Stimulated activated CD8-positive, alpha-beta memory T cell treated with anti-CD3 and anti-CD28 coated beads, Interleukin-15, amount 100 ng/mL, for 1 hour (primary cell): ENCODE measurements at regions not wholly inside any gene's neighbourhood (a gene's known extent, or its start where the extent isn't known, plus 50 kb on each side); places are given as distances from the start of the nearest gene placed in this dataset.
"Not testable (repeated sequence)": the region's sequence is repeated elsewhere in the genome, so short reads cannot be mapped to it uniquely, and the experiment has no call there.

Experiments
- DNase-seq: peaks from one replicate; pipeline ENCODE4 v3.0.0-alpha.2; 2020; ENCODE audit warnings: low read depth

GRCh38 chr3:15903759-15904720 lies 106.3 kb upstream of the ANKRD28 start:
- no peak for DNase-seq

- no peak for DNase-seq
Observed at GRCh38 chr3:15905041-15905440, 107.3 kb upstream of the ANKRD28 start.

GRCh38 chr3:15907403-15907802 lies 109.6 kb upstream of the ANKRD28 start:
- DNase-seq = not testable (repeated sequence)

GRCh38 chr3:15918988-15919387 lies 121.2 kb upstream of the ANKRD28 start:
- DNase-seq = no peak

GRCh38 chr3:15919971-15920370 lies 122.2 kb upstream of the ANKRD28 start:
- DNase-seq = no peak

- DNase-seq = no peak
Observed at GRCh38 chr3:15923640-15924405, 126.0 kb upstream of the ANKRD28 start.

- DNase-seq = no peak
Observed at GRCh38 chr3:15924914-15925313, 127.1 kb upstream of the ANKRD28 start.

GRCh38 chr3:15926871-15927270 lies 129.1 kb upstream of the ANKRD28 start:
- DNase-seq = no peak

GRCh38 chr3:15927969-15928368 lies 130.2 kb upstream of the ANKRD28 start:
- no peak for DNase-seq

- DNase-seq = no peak
Observed at GRCh38 chr3:15929944-15930571, 132.3 kb upstream of the ANKRD28 start.

- no peak for DNase-seq
Observed at GRCh38 chr3:15932348-15933300, 134.8 kb upstream of the ANKRD28 start.

GRCh38 chr3:15933439-15934139 lies 135.8 kb upstream of the ANKRD28 start:
- DNase-seq = no peak

GRCh38 chr3:15934389-15935195 lies 136.8 kb upstream of the ANKRD28 start:
- DNase-seq = no peak

- DNase-seq = no peak
Observed at GRCh38 chr3:15936312-15936711, 138.5 kb upstream of the ANKRD28 start.

- no peak for DNase-seq
Observed at GRCh38 chr3:15940641-15941040, 142.9 kb upstream of the ANKRD28 start.

GRCh38 chr3:15941457-15941856 lies 143.7 kb upstream of the ANKRD28 start:
- not testable (repeated sequence) for DNase-seq

- DNase-seq = no peak
Observed at GRCh38 chr3:15941958-15942357, 144.2 kb upstream of the ANKRD28 start.

GRCh38 chr3:15942462-15942861 lies 144.7 kb upstream of the ANKRD28 start:
- DNase-seq = no peak

GRCh38 chr3:15942936-15943335 lies 145.2 kb upstream of the ANKRD28 start:
- no peak for DNase-seq

- DNase-seq = no peak
Observed at GRCh38 chr3:15948388-15948787, 150.6 kb upstream of the ANKRD28 start.
